ENCODE measurements at regions not wholly inside any gene's neighbourhood (a gene's known extent, or its start where the extent isn't known, plus 50 kb on each side); places are given as distances from the start of the nearest gene placed in this dataset.

GRCh38 chr2:142725386-142725785 lies 152.1 kb upstream of the KYNU start:
- TF ChIP-seq GATA2 (IDR thresholded peaks at IDR 0.05; ENCODE audit: low read depth, low read length) (no peak), GATA3 (IDR thresholded peaks at IDR 0.05; ENCODE audit: low read depth, low read length) (no peak)
